Endothelial cell of umbilical vein (primary cell): ENCODE measurements at regions not wholly inside any gene's neighbourhood (a gene's known extent, or its start where the extent isn't known, plus 50 kb on each side); places are given as distances from the start of the nearest gene placed in this dataset.
"Not testable (repeated sequence)": the region's sequence is repeated elsewhere in the genome, so short reads cannot be mapped to it uniquely, and the experiment has no call there.

ENCODE experiments used
- BruUV-seq: library from RNA; stranded (reverse); fragments of 400-500 nt; replicated peaks from 2 replicates; lab custom pipeline; 2021; lab: Mats Ljungman, UMichigan
- CTCF ChIA-PET: fragments of 300-600, 350-600 bp; sonication (Branson Sonifier 250); formaldehyde crosslinking; loops from one replicate; lab custom pipeline; 2021; ENCODE audit warnings: antibody characterized with exemption, inconsistent platforms; lab: Charles Lee
- POLR2A ChIA-PET: fragments of 300-600, 350-600 bp; sonication (Branson Sonifier 250); formaldehyde crosslinking; loops from one replicate; lab custom pipeline; 2021; ENCODE audit warnings: antibody characterized with exemption, inconsistent platforms; lab: Charles Lee
- DNase-seq: peaks from one replicate; pipeline ENCODE4 v3.0.0-alpha.2; 2011; ENCODE audit warnings: low read depth, low spot score
- FAIRE-seq: peaks from 2 replicates; lab custom pipeline; 2011; peaks lifted over from hg19 to GRCh38; lab: Jason Lieb, UNC
- H2AFZ ChIP-seq: 2 replicates; pipeline ENCODE4 v1.6.0; 2012; ENCODE audit warnings: low read depth, low read length, control low read depth, inconsistent platforms
- H3K27ac ChIP-seq: 2 replicates; pipeline ENCODE4 v1.5.1; 2011; ENCODE audit warnings: low read depth, mild to moderate bottlenecking, control low read depth, low read length, moderate library complexity; ENCODE audit not compliant: insufficient read depth
- H3K27me3 ChIP-seq, 2 experiments: 2 replicates each; pipeline versions ENCODE4 v1.6.0 to v1.6.1; 2011; ENCODE audit warnings: low read length in 2 of 2, mixed read lengths in 1 of 2; ENCODE audit not compliant: control insufficient read depth in 2 of 2, insufficient read depth in 2 of 2
- H3K36me3 ChIP-seq, 2 experiments: 2 replicates in 1 of 2; 3 replicates in 1 of 2; pipeline ENCODE4 v1.5.1; 2011; ENCODE audit warnings: low read length in 2 of 2, mild to moderate bottlenecking in 1 of 2, moderate library complexity in 1 of 2; ENCODE audit not compliant: control insufficient read depth in 2 of 2, insufficient read depth in 2 of 2; ENCODE audit errors: extremely low read depth in 1 of 2
- H3K4me1 ChIP-seq: 3 replicates; pipeline ENCODE4 v1.5.1; 2011; ENCODE audit warnings: mild to moderate bottlenecking, low read length; ENCODE audit not compliant: control insufficient read depth, insufficient read depth; ENCODE audit errors: extremely low read depth
- H3K4me2 ChIP-seq: 2 replicates; pipeline ENCODE4 v1.6.1; 2011; ENCODE audit warnings: low read length, control low read depth, mixed read lengths; ENCODE audit not compliant: insufficient read depth
- H3K4me3 ChIP-seq, 3 experiments: fragments of 200-600 bp in 1 of 3; sonication (generic), shearing (Covaris generic) in 1 of 3; replicated peaks in 1 of 3; 2 replicates each; pipeline ENCODE4 v1.5.1; 2011 to 2016; ENCODE audit warnings: control low read depth in 3 of 3, low read length in 3 of 3, mild to moderate bottlenecking in 2 of 3, inconsistent platforms in 1 of 3, low read depth in 1 of 3, moderate library complexity in 1 of 3; ENCODE audit not compliant: insufficient read depth in 1 of 3
- H3K79me2 ChIP-seq: 2 replicates; pipeline ENCODE4 v1.6.0; 2012; ENCODE audit warnings: low read length, inconsistent platforms; ENCODE audit not compliant: control insufficient read depth, insufficient read depth
- H3K9ac ChIP-seq: replicated peaks from 2 replicates; pipeline ENCODE3; 2011; ENCODE audit warnings: low read length, control low read depth; ENCODE audit not compliant: insufficient read depth; ENCODE audit errors: extremely low read depth
- H3K9me1 ChIP-seq: replicated peaks from 3 replicates; pipeline ENCODE4 v1.6.0; 2011; ENCODE audit warnings: mild to moderate bottlenecking, low read length; ENCODE audit not compliant: control insufficient read depth, insufficient read depth; ENCODE audit errors: extremely low read depth
- H3K9me3 ChIP-seq: replicated peaks from 2 replicates; pipeline ENCODE4 v1.5.1; 2012; ENCODE audit warnings: low read length, inconsistent platforms; ENCODE audit not compliant: control insufficient read depth, insufficient read depth
- H4K20me1 ChIP-seq: replicated peaks from 2 replicates; pipeline ENCODE3; 2011; ENCODE audit warnings: mild to moderate bottlenecking, low read length; ENCODE audit not compliant: control insufficient read depth, insufficient read depth; ENCODE audit errors: extremely low read depth
- CTCF ChIP-seq, 2 donors: IDR thresholded peaks; 1 replicate in 1 of 2; 2 replicates in 1 of 2; pipeline ENCODE4 v1.5.1; 2011; ENCODE audit warnings: low read length in 2 of 2, mild to moderate bottlenecking in 2 of 2, moderate library complexity in 2 of 2, control low read depth in 1 of 2, inconsistent platforms in 1 of 2, low read depth in 1 of 2; ENCODE audit not compliant: insufficient read depth in 1 of 2; ENCODE audit errors: extremely low read depth in 1 of 2
- EZH2 ChIP-seq: IDR thresholded peaks from 2 replicates; pipeline ENCODE4 v1.6.1; 2012; ENCODE audit warnings: borderline replicate concordance, low read depth, mild to moderate bottlenecking, moderate library complexity, low read length, inconsistent platforms; ENCODE audit not compliant: severe bottlenecking
- FOS ChIP-seq: IDR thresholded peaks from 2 replicates; pipeline ENCODE4 v1.6.1; 2011; ENCODE audit warnings: mild to moderate bottlenecking, low read length, moderate library complexity, borderline replicate concordance; ENCODE audit not compliant: insufficient read depth
- GATA2 ChIP-seq: IDR thresholded peaks from 2 replicates; pipeline ENCODE4 v1.7.0; 2011; ENCODE audit warnings: low read depth, mild to moderate bottlenecking, moderate library complexity, mixed read lengths, low read length; ENCODE audit not compliant: insufficient read length, insufficient read depth
- JUN ChIP-seq: IDR thresholded peaks from 2 replicates; pipeline ENCODE4 v1.6.1; 2011; ENCODE audit warnings: borderline replicate concordance, low read depth; ENCODE audit not compliant: insufficient read length, insufficient read depth
- MAX ChIP-seq: IDR thresholded peaks from 2 replicates; pipeline ENCODE4 v1.6.1; 2011; ENCODE audit not compliant: insufficient read depth, insufficient read length
- MYC ChIP-seq: IDR thresholded peaks from one replicate; pipeline ENCODE4 v1.6.1; 2011; ENCODE audit warnings: mild to moderate bottlenecking, low read depth, low read length
- POLR2A ChIP-seq: IDR thresholded peaks from 2 replicates; pipeline ENCODE4 v1.6.1; 2012; ENCODE audit warnings: low read depth, mild to moderate bottlenecking, control low read depth, low read length
- POLR2AphosphoS5 ChIP-seq: IDR thresholded peaks from 2 replicates; pipeline ENCODE4 v1.6.1; 2012; ENCODE audit warnings: low read depth, mild to moderate bottlenecking, control low read depth, low read length, moderate library complexity; ENCODE audit not compliant: insufficient read depth
- dilution Hi-C: fragments of 300-500 bp; cut with MboI; formaldehyde crosslinking; loops from one replicate; pipeline ENCODE4 v1.15.0; 2019; ENCODE audit warnings: low sequenced_read_pairs; ENCODE audit not compliant: extremely low pct_ligation_motif_present
- intact Hi-C: fragments of 100-400 bp; cut with micrococcal nuclease; formaldehyde crosslinking; loops from one replicate; pipeline ENCODE4 v1.10.0; 2022

- H3K9me1 ChIP-seq, dilution Hi-C loops, H3K36me3 ChIP-seq, intact Hi-C loops, CTCF ChIA-PET, H3K79me2 ChIP-seq, H3K9ac ChIP-seq, H3K4me1 ChIP-seq, H4K20me1 ChIP-seq, BruUV-seq, H3K27ac ChIP-seq, H3K4me2 ChIP-seq, POLR2A ChIA-PET, H3K9me3 ChIP-seq, DNase-seq, H3K4me3 ChIP-seq, H3K27me3 ChIP-seq, FAIRE-seq, H2AFZ ChIP-seq: not testable (repeated sequence)
These were observed 578.6 kb upstream of the FSHR start for GRCh38 chr2:49732924-49733323.

GRCh38 chr2:49719241-49719640, 564.9 kb upstream of the FSHR start:
- H3K4me3 ChIP-seq: no peak overlapping the region
- H3K36me3 ChIP-seq: no peaks in the 10 kb centered on the region
- FAIRE-seq (no peak), DNase-seq (no peak)
- H2AFZ ChIP-seq: no peak overlapping the region
- no TSS peak for BruUV-seq
- no peaks in the 10 kb centered on the region for H4K20me1 ChIP-seq
- ChIA-PET POLR2A (no interaction called here), CTCF (no interaction called here)
- no peaks in the 10 kb centered on the region for H3K9me1 ChIP-seq
- intact Hi-C loops (no loop called here), dilution Hi-C loops (no loop called here)
- no peaks in the 10 kb centered on the region for H3K79me2 ChIP-seq
- H3K27me3 ChIP-seq: no peaks in the 10 kb centered on the region
- no peak for TF ChIP-seq FOS
- TF ChIP-seq JUN: no peak
- no peak for TF ChIP-seq CTCF (IDR thresholded peaks at IDR 0.05; ENCODE audit: extremely low read depth in 1 of 2, insufficient read depth in 1 of 2, low read depth in 1 of 2, low read length in 2 of 2)
- no peak for TF ChIP-seq GATA2
- TF ChIP-seq MYC: no peak
- TF ChIP-seq POLR2A: no peak
- no peak for TF ChIP-seq EZH2
- no peak for TF ChIP-seq MAX
- TF ChIP-seq POLR2AphosphoS5: no peak
- no peak overlapping the region for H3K27ac ChIP-seq
- H3K4me1 ChIP-seq: no peaks in the 10 kb centered on the region
- no peak overlapping the region for H3K9ac ChIP-seq
- H3K4me2 ChIP-seq: no peak overlapping the region
- no peaks in the 10 kb centered on the region for H3K9me3 ChIP-seq
